A549 (cell line): ENCODE measurements at regions not wholly inside any gene's neighbourhood (a gene's known extent, or its start where the extent isn't known, plus 50 kb on each side); places are given as distances from the start of the nearest gene placed in this dataset.

Source experiments
- CHD2 ChIP-seq: fragments of 150-350 bp; IDR thresholded peaks from 2 replicates; pipeline ENCODE4 v1.6.1; 2014; ENCODE audit warnings: low read length; ENCODE audit not compliant: partially characterized antibody
- CTCF ChIP-seq: fragments of >200 bp; sonication (Bioruptor Twin); formaldehyde crosslinking; IDR thresholded peaks from 3 replicates; pipeline ENCODE4 v1.5.1; 2016
- ESRRA ChIP-seq: fragments of 150-350 bp; IDR thresholded peaks from 2 replicates; pipeline ENCODE4 v1.6.1; 2014; ENCODE audit warnings: mild to moderate bottlenecking, low read length, borderline replicate concordance
- HEYL ChIP-seq: fragments of 250-450 bp; sonication (Bioruptor Pico); IDR thresholded peaks from 2 replicates; pipeline ENCODE4 v1.8.0; 2021; ENCODE audit warnings: mild to moderate bottlenecking, moderate library complexity
- HMGXB4 ChIP-seq: fragments of 250-450 bp; sonication (Bioruptor Pico); IDR thresholded peaks from 2 replicates; pipeline ENCODE4 v1.5.0; 2021; ENCODE audit warnings: mild to moderate bottlenecking, moderate library complexity, borderline replicate concordance
- KDM5A ChIP-seq: fragments of 200-600 bp; sonication (generic); IDR thresholded peaks from 2 replicates; pipeline ENCODE4 v1.6.1; 2016; ENCODE audit warnings: antibody characterized with exemption, mild to moderate bottlenecking
- MYC ChIP-seq: IDR thresholded peaks from 2 replicates; pipeline ENCODE4 v1.6.1; 2012; ENCODE audit warnings: mild to moderate bottlenecking, inconsistent platforms, low read length, improper control_type of control experiment, borderline replicate concordance
- NFE2L2 ChIP-seq: fragments of 150-350 bp; conservative IDR thresholded peaks from 2 replicates; pipeline ENCODE4 v1.6.1; 2014; ENCODE audit warnings: low read length
- NR3C1 ChIP-seq: fragments of >200 bp; sonication (Bioruptor Twin); formaldehyde crosslinking; IDR thresholded peaks from 3 replicates; pipeline ENCODE4 v1.6.1; 2017
- RAD21 ChIP-seq, 2 experiments: fragments of >200 bp in 1 of 2; sonication (Bioruptor Twin) in 1 of 2; formaldehyde crosslinking in 1 of 2; IDR thresholded peaks in 1 of 2; conservative IDR thresholded peaks in 1 of 2; 2 replicates in 1 of 2; 3 replicates in 1 of 2; pipeline ENCODE4 v1.6.1; 2012 to 2018; ENCODE audit warnings: inconsistent platforms in 1 of 2
- REST ChIP-seq: fragments of 200-600 bp; sonication (generic); IDR thresholded peaks from 2 replicates; pipeline ENCODE4 v1.6.1; 2016; ENCODE audit warnings: antibody characterized with exemption, mild to moderate bottlenecking, moderate library complexity
- USF2 ChIP-seq: fragments of 450-650 bp; IDR thresholded peaks from 2 replicates; pipeline ENCODE4 v1.6.1; 2014; ENCODE audit warnings: antibody characterized with exemption

- TF ChIP-seq RAD21 (conservative IDR thresholded peaks at IDR 0.05 in 1 of 2, IDR thresholded peaks at IDR 0.05 in 1 of 2) (no peak), NR3C1 (no peak), CTCF (no peak), HMGXB4 (CRISPR knock-in tag) (no peak), USF2 (no peak), ESRRA (no peak), REST (no peak), NFE2L2 (no peak), HEYL (CRISPR knock-in tag) (no peak), CHD2 (no peak), MYC (no peak), KDM5A (no peak)
Measured at GRCh38 chr13:99895444-99896368, 75.9 kb downstream of the ZIC5 start.
